SK-MEL-5 (cell line): ENCODE measurements at regions not wholly inside any gene's neighbourhood (a gene's known extent, or its start where the extent isn't known, plus 50 kb on each side); places are given as distances from the start of the nearest gene placed in this dataset.

Experiments used
- DNase-seq: peaks from one replicate; pipeline ENCODE4 v3.0.0-alpha.2; 2016; ENCODE audit warnings: low read depth, low spot score
- in situ Hi-C: cut with HindIII; loops from 2 replicates; pipeline ENCODE4 v1.10.0; 2016; ENCODE audit warnings: low sequenced_read_pairs, high pct_unique_total_duplicates, low pct_unique_long_range_greater_than_20kb

- in situ Hi-C loops = no loop called here
- no peak for DNase-seq
Measured at GRCh38 chr9:29875547-29875946, 2302.3 kb upstream of the C9orf72 start.

- in situ Hi-C loops = no loop called here
- no peak for DNase-seq
Measured at GRCh38 chr9:29882767-29883166, 2309.5 kb upstream of the C9orf72 start.

GRCh38 chr9:29906065-29906464 is 2332.8 kb upstream of the C9orf72 start:
- in situ Hi-C loops = no loop called here
- no peak for DNase-seq

GRCh38 chr9:29928072-29928471 is 2354.8 kb upstream of the C9orf72 start:
- in situ Hi-C loops = no loop called here
- DNase-seq = no peak

GRCh38 chr9:29939559-29939958 is 2366.3 kb upstream of the C9orf72 start:
- DNase-seq = no peak

GRCh38 chr9:29945012-29945411 is 2371.7 kb upstream of the C9orf72 start:
- DNase-seq = no peak
- in situ Hi-C loops = no loop called here

More at GRCh38 chr9:29939559-29939958, 2366.3 kb upstream of the C9orf72 start:
- in situ Hi-C loops = no loop called here

GRCh38 chr9:29958469-29958868 is 2385.2 kb upstream of the C9orf72 start:
- DNase-seq = no peak
- in situ Hi-C loops = no loop called here

GRCh38 chr9:29965834-29966233 is 2392.6 kb upstream of the C9orf72 start:
- in situ Hi-C loops = no loop called here

GRCh38 chr9:29966247-29966646 is 2393.0 kb upstream of the C9orf72 start:
- DNase-seq = no peak
- in situ Hi-C loops = no loop called here

More at GRCh38 chr9:29965834-29966233, 2392.6 kb upstream of the C9orf72 start:
- DNase-seq = no peak

- no peak for DNase-seq
- in situ Hi-C loops = no loop called here
Measured at GRCh38 chr9:29968831-29969230, 2395.6 kb upstream of the C9orf72 start.

GRCh38 chr9:29969408-29969807 is 2396.1 kb upstream of the C9orf72 start:
- no peak for DNase-seq
- in situ Hi-C loops = no loop called here

GRCh38 chr9:29969856-29970647 is 2396.8 kb upstream of the C9orf72 start:
- in situ Hi-C loops = no loop called here
- no peak for DNase-seq

GRCh38 chr9:29974197-29974596 is 2400.9 kb upstream of the C9orf72 start:
- in situ Hi-C loops = no loop called here

GRCh38 chr9:29976981-29977380 is 2403.7 kb upstream of the C9orf72 start:
- DNase-seq = no peak
- in situ Hi-C loops = no loop called here

More at GRCh38 chr9:29974197-29974596, 2400.9 kb upstream of the C9orf72 start:
- DNase-seq = no peak

- no peak for DNase-seq
- in situ Hi-C loops = no loop called here
Measured at GRCh38 chr9:29981013-29981412, 2403.4 kb upstream of the ACO1 start.

GRCh38 chr9:29999645-30000044 is 2384.8 kb upstream of the ACO1 start:
- in situ Hi-C loops = no loop called here

GRCh38 chr9:30010691-30011090 is 2373.8 kb upstream of the ACO1 start:
- in situ Hi-C loops = no loop called here
- no peak for DNase-seq

More at GRCh38 chr9:29999645-30000044, 2384.8 kb upstream of the ACO1 start:
- no peak for DNase-seq

- DNase-seq = no peak
- in situ Hi-C loops = no loop called here
Measured at GRCh38 chr9:30012622-30013021, 2371.8 kb upstream of the ACO1 start.

- in situ Hi-C loops = no loop called here
- no peak for DNase-seq
Measured at GRCh38 chr9:30015073-30015472, 2369.4 kb upstream of the ACO1 start.
